ENCODE measurements at regions not wholly inside any gene's neighbourhood (a gene's known extent, or its start where the extent isn't known, plus 50 kb on each side); places are given as distances from the start of the nearest gene placed in this dataset.

DNA sequence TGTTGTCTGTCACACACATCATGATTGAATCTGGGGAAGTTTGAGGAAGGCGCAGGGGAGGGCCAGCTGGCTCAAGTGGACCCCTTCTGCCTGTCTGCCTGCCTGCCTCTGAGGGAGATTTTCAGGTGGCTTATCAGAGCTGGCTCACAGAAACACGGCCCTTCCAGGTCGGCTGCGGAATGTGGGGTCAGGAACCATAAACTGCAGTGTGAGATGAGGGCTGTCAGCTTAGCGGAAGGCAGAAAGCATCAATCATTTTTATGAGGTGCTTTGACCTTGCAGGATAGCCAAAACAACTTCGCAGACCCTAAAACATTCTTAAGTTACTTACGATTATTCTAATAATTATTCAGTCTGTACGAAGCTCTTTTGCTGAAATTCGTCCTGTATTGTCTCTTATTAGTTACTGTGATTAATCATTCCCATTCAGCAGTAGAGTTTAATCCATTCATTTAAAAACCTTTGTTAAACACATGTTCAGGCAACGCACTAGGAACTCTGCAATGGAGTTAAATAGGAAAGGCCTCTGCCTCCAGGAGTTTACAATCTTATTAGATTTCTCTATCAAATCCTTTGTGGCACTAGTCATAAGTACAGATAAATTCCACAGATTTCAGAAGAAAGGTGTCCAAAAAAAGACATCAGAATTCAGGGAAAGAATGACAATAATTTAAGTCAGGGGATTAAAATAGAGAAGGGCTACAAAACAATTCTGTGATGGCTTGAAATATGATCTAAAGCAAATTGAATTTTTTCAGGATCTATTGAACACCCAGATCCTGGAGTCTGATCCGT is 371.6 kb downstream of the HRH4 start:
- no peak for TF ChIP-seq ZFP30 (CRISPR knock-in tag; IDR thresholded peaks at IDR 0.05)
- no peak for TF ChIP-seq ZNF8 (CRISPR knock-in tag; IDR thresholded peaks at IDR 0.05)
- TF ChIP-seq ZFP3 (CRISPR knock-in tag; IDR thresholded peaks at IDR 0.05) = no peak
- TF ChIP-seq ARNTL (CRISPR knock-in tag; IDR thresholded peaks at IDR 0.05; ENCODE audit: borderline replicate concordance, low read depth) = no peak
- no peak for TF ChIP-seq ZNF70 (CRISPR knock-in tag; IDR thresholded peaks at IDR 0.05)
- TF ChIP-seq ZNF565 (CRISPR knock-in tag; conservative IDR thresholded peaks at IDR 0.05; ENCODE audit: low read depth) = no peak
- TF ChIP-seq TCF4 (CRISPR knock-in tag; IDR thresholded peaks at IDR 0.05; ENCODE audit: borderline replicate concordance) = no peak
- no peak for TF ChIP-seq PATZ1 (CRISPR knock-in tag; IDR thresholded peaks at IDR 0.05; ENCODE audit: borderline replicate concordance)
- TF ChIP-seq ZC3H10 (CRISPR knock-in tag; IDR thresholded peaks at IDR 0.05) = no peak
- TF ChIP-seq, protein P1, sequence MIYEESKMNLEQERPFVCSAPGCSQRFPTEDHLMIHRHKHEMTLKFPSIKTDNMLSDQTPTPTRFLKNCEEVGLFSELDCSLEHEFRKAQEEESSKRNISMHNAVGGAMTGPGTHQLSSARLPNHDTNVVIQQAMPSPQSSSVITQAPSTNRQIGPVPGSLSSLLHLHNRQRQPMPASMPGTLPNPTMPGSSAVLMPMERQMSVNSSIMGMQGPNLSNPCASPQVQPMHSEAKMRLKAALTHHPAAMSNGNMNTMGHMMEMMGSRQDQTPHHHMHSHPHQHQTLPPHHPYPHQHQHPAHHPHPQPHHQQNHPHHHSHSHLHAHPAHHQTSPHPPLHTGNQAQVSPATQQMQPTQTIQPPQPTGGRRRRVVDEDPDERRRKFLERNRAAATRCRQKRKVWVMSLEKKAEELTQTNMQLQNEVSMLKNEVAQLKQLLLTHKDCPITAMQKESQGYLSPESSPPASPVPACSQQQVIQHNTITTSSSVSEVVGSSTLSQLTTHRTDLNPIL (CRISPR knock-in tag; IDR thresholded peaks at IDR 0.05; ENCODE audit: low read depth) = no peak
- TF ChIP-seq TSHZ2 (CRISPR knock-in tag; IDR thresholded peaks at IDR 0.05) = no peak
- no peak for TF ChIP-seq CSRNP3 (CRISPR knock-in tag; IDR thresholded peaks at IDR 0.05)
- ATAC-seq = no peak

DNA sequence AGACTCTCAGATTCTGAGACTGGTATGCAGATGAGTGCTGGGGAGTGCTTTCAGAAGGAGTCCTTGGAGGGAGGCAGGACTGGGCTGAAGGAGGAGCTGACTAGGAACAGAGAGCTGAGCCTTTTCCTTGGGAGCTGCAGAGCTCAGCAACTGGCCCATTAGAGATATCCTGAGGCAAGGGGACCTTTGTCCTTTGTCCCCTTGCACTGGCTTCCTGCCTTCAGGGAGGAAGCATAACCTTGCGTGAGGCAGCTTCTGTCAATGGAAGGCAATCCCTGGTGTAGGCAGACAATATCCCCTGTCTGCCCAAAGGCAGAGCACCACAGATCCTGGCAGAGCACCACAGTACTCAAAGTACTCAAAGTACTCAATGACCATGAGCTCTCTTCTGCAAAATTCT is 375.3 kb downstream of the HRH4 start:
- ATAC-seq = no peak
- TF ChIP-seq TCF4 (CRISPR knock-in tag; IDR thresholded peaks at IDR 0.05; ENCODE audit: borderline replicate concordance) (no peak), ZFP30 (CRISPR knock-in tag; IDR thresholded peaks at IDR 0.05) (no peak), ZFP3 (CRISPR knock-in tag; IDR thresholded peaks at IDR 0.05) (no peak), PPARA (CRISPR knock-in tag; IDR thresholded peaks at IDR 0.05; ENCODE audit: borderline replicate concordance) (no peak), ISL1 (CRISPR knock-in tag; IDR thresholded peaks at IDR 0.05) (no peak), TSHZ2 (CRISPR knock-in tag; IDR thresholded peaks at IDR 0.05) (no peak), SNAI2 (CRISPR knock-in tag; IDR thresholded peaks at IDR 0.05) (no peak), TOX (CRISPR knock-in tag; IDR thresholded peaks at IDR 0.05; ENCODE audit: borderline replicate concordance) (no peak), ARNTL (CRISPR knock-in tag; IDR thresholded peaks at IDR 0.05; ENCODE audit: borderline replicate concordance, low read depth) (no peak), ZNF70 (CRISPR knock-in tag; IDR thresholded peaks at IDR 0.05) (no peak), PATZ1 (CRISPR knock-in tag; IDR thresholded peaks at IDR 0.05; ENCODE audit: borderline replicate concordance) (no peak), RARB (CRISPR knock-in tag; IDR thresholded peaks at IDR 0.05) (no peak), BACH2 (CRISPR knock-in tag; IDR thresholded peaks at IDR 0.05; ENCODE audit: borderline replicate concordance) (no peak)

Measured in SK-N-SH treated with all-trans-retinoic acid at 6 μM for 48 hours (cell line).